ENCODE measurements at regions not wholly inside any gene's neighbourhood (a gene's known extent, or its start where the extent isn't known, plus 50 kb on each side); places are given as distances from the start of the nearest gene placed in this dataset.

DNA sequence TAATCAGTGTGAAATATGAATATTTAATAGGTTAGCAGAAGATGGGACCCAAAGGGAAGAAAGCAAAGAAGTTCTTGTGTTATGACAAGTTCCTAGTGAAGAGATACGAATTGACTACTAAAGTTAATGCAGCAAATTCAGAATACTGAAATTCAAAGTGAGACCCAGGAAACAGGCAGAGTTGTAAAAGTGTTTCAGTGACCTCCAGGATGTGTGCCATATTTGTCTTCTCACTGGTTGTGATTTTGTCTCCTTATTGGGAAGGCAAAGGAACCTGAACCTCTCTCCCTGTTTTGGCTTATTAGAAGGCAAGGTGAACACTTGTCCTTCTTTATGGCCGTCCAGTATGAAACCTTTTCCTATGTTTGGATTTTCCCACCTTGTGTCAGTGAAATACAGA, 51.8 kb upstream of the DTNBP1 start:
- TF ChIP-seq, protein P1, sequence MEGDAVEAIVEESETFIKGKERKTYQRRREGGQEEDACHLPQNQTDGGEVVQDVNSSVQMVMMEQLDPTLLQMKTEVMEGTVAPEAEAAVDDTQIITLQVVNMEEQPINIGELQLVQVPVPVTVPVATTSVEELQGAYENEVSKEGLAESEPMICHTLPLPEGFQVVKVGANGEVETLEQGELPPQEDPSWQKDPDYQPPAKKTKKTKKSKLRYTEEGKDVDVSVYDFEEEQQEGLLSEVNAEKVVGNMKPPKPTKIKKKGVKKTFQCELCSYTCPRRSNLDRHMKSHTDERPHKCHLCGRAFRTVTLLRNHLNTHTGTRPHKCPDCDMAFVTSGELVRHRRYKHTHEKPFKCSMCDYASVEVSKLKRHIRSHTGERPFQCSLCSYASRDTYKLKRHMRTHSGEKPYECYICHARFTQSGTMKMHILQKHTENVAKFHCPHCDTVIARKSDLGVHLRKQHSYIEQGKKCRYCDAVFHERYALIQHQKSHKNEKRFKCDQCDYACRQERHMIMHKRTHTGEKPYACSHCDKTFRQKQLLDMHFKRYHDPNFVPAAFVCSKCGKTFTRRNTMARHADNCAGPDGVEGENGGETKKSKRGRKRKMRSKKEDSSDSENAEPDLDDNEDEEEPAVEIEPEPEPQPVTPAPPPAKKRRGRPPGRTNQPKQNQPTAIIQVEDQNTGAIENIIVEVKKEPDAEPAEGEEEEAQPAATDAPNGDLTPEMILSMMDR (IDR thresholded peaks at IDR 0.05; ENCODE audit: insufficient read depth, low read length): no peak
- TF ChIP-seq POLR2AphosphoS5 (IDR thresholded peaks at IDR 0.05; ENCODE audit: low read depth) (no peak), GABPA (IDR thresholded peaks at IDR 0.05; ENCODE audit: low read depth) (no peak)

Data from HL-60 (cell line).